Neural progenitor cell (in vitro differentiated cells): ENCODE measurements at regions not wholly inside any gene's neighbourhood (a gene's known extent, or its start where the extent isn't known, plus 50 kb on each side); places are given as distances from the start of the nearest gene placed in this dataset.

Source experiments
- DNase-seq: peaks from one replicate; pipeline ENCODE4 v3.0.0-alpha.2; 2016; ENCODE audit warnings: low spot score
- H2AFZ ChIP-seq: fragments of 200-600 bp; sonication (generic); replicated peaks from 2 replicates; pipeline ENCODE4 v1.6.1; 2016; ENCODE audit warnings: antibody characterized with exemption
- H3F3A ChIP-seq: fragments of 200-600 bp; sonication (generic); 2 replicates; pipeline ENCODE4 v1.6.1; 2016; ENCODE audit warnings: antibody characterized with exemption, low read depth
- H3K27ac ChIP-seq: fragments of 200-600 bp; sonication (generic); 2 replicates; pipeline ENCODE4 v1.5.1; 2016; ENCODE audit warnings: mild to moderate bottlenecking
- H3K27me3 ChIP-seq: fragments of 200-600 bp; sonication (generic); 2 replicates; pipeline ENCODE4 v1.6.1; 2016; ENCODE audit warnings: mild to moderate bottlenecking, moderate library complexity
- H3K36me3 ChIP-seq: fragments of 200-600 bp; sonication (generic); 2 replicates; pipeline ENCODE4 v1.5.1; 2016
- H3K4me1 ChIP-seq: fragments of 200-600 bp; sonication (generic); 2 replicates; pipeline ENCODE4 v1.6.1; 2016; ENCODE audit warnings: mixed run types
- H3K4me2 ChIP-seq: fragments of 200-600 bp; sonication (generic); 2 replicates; pipeline ENCODE4 v1.6.1; 2016
- H3K4me3 ChIP-seq: fragments of 200-600 bp; sonication (generic); 2 replicates; pipeline ENCODE4 v1.5.1; 2016
- H3K79me2 ChIP-seq: fragments of 200-600 bp; sonication (generic); 2 replicates; pipeline ENCODE4 v1.6.1; 2016; ENCODE audit warnings: low read depth
- H3K9ac ChIP-seq: fragments of 200-600 bp; sonication (generic); 2 replicates; pipeline ENCODE4 v1.6.1; 2016
- H3K9me3 ChIP-seq: fragments of 200-600 bp; sonication (generic); 2 replicates; pipeline ENCODE4 v1.5.1; 2016; ENCODE audit warnings: low read depth
- H4K20me1 ChIP-seq: fragments of 200-600 bp; sonication (generic); 2 replicates; pipeline ENCODE4 v1.6.1; 2016; ENCODE audit warnings: low read depth
- H3K27ac Mint-ChIP-seq: 3 replicates; pipeline ENCODE4 v1.8.0; 2021; ENCODE audit warnings: mixed read lengths
- H3K27me3 Mint-ChIP-seq: 2 replicates; pipeline ENCODE4 v1.8.0; 2022; ENCODE audit warnings: low read depth, mild to moderate bottlenecking, inconsistent platforms, moderate library complexity, mixed read lengths; ENCODE audit not compliant: insufficient read depth
- H3K36me3 Mint-ChIP-seq: 3 replicates; pipeline ENCODE4 v1.8.0; 2021; ENCODE audit warnings: mixed read lengths
- H3K4me1 Mint-ChIP-seq: 3 replicates; pipeline ENCODE4 v1.8.0; 2021; ENCODE audit warnings: mixed read lengths
- H3K4me3 Mint-ChIP-seq: 3 replicates; pipeline ENCODE4 v1.8.0; 2021; ENCODE audit warnings: mild to moderate bottlenecking, moderate library complexity, mixed read lengths
- H3K9me3 Mint-ChIP-seq: 3 replicates; pipeline ENCODE4 v1.8.0; 2020; ENCODE audit warnings: mixed read lengths
- CTCF ChIP-seq: fragments of 200-600 bp; sonication (generic); IDR thresholded peaks from 2 replicates; pipeline ENCODE4 v1.5.1; 2017; ENCODE audit warnings: antibody characterized with exemption, mild to moderate bottlenecking
- EZH2 ChIP-seq: fragments of 200-600 bp; sonication (generic); IDR thresholded peaks from 2 replicates; pipeline ENCODE4 v1.6.1; 2017; ENCODE audit warnings: antibody characterized with exemption, mild to moderate bottlenecking, moderate library complexity
- EZH2phosphoT487 ChIP-seq: fragments of 200-600 bp; sonication (generic); IDR thresholded peaks from 2 replicates; pipeline ENCODE4 v1.6.1; 2017; ENCODE audit warnings: antibody characterized with exemption

GRCh38 chr6:148223424-148223842 is 119.2 kb upstream of the SASH1 start:
- no peaks in the 10 kb centered on the region for H3F3A ChIP-seq
- H3K27me3 ChIP-seq, result no peaks in the 10 kb centered on the region
- no peaks in the 10 kb centered on the region for H3K9me3 Mint-ChIP-seq
- no peak for DNase-seq
- no peaks in the 10 kb centered on the region for H3K4me1 ChIP-seq
- H3K4me2 ChIP-seq, result no peak overlapping the region
- H3K27me3 Mint-ChIP-seq, result peaks cover 2% of the 10 kb centered on the region
- no peaks in the 10 kb centered on the region for H3K79me2 ChIP-seq
- H3K4me3 Mint-ChIP-seq, result no peak overlapping the region
- H3K27ac Mint-ChIP-seq, result no peak overlapping the region
- no peaks in the 10 kb centered on the region for H4K20me1 ChIP-seq
- H2AFZ ChIP-seq, result no peak overlapping the region
- no peaks in the 10 kb centered on the region for H3K36me3 Mint-ChIP-seq
- H3K9me3 ChIP-seq, result no peaks in the 10 kb centered on the region
- H3K36me3 ChIP-seq, result no peaks in the 10 kb centered on the region
- peaks cover 24% of the 10 kb centered on the region for H3K4me1 Mint-ChIP-seq
- TF ChIP-seq EZH2 (no peak), EZH2phosphoT487 (no peak), CTCF (no peak)
- no peak overlapping the region for H3K4me3 ChIP-seq
- no peak overlapping the region for H3K9ac ChIP-seq
- no peak overlapping the region for H3K27ac ChIP-seq

GRCh38 chr6:148225871-148226270 is 116.8 kb upstream of the SASH1 start:
- Histone ChIP-seq H3K4me1 (no peaks in the 10 kb centered on the region), H3K4me3 (no peak overlapping the region), H3K27ac (no peak overlapping the region), H3K4me2 (no peak overlapping the region), H2AFZ (no peak overlapping the region), H3F3A (no peaks in the 10 kb centered on the region), H4K20me1 (no peaks in the 10 kb centered on the region), H3K36me3 (no peaks in the 10 kb centered on the region), H3K9ac (no peak overlapping the region), H3K9me3 (no peaks in the 10 kb centered on the region), H3K79me2 (no peaks in the 10 kb centered on the region), H3K27me3 (no peaks in the 10 kb centered on the region)
- H3K4me1 Mint-ChIP-seq, result peaks cover 12% of the 10 kb centered on the region
- no peak for TF ChIP-seq EZH2phosphoT487
- TF ChIP-seq EZH2, result no peak
- TF ChIP-seq CTCF, result no peak
- peaks cover 2% of the 10 kb centered on the region for H3K27me3 Mint-ChIP-seq
- no peaks in the 10 kb centered on the region for H3K9me3 Mint-ChIP-seq
- H3K36me3 Mint-ChIP-seq, result no peaks in the 10 kb centered on the region
- no peak overlapping the region for H3K4me3 Mint-ChIP-seq
- no peak for DNase-seq
- no peak overlapping the region for H3K27ac Mint-ChIP-seq

- H3K27me3 ChIP-seq, result no peaks in the 10 kb centered on the region
- no peaks in the 10 kb centered on the region for H3K36me3 Mint-ChIP-seq
- no peak overlapping the region for H3K4me2 ChIP-seq
- H3K27ac Mint-ChIP-seq, result no peak overlapping the region
- peaks cover 8% of the 10 kb centered on the region for H3K4me1 Mint-ChIP-seq
- no peak overlapping the region for H3K27ac ChIP-seq
- TF ChIP-seq EZH2 (no peak), CTCF (no peak), EZH2phosphoT487 (no peak)
- no peaks in the 10 kb centered on the region for H3K79me2 ChIP-seq
- no peak overlapping the region for H2AFZ ChIP-seq
- H3K9ac ChIP-seq, result no peak overlapping the region
- H3K36me3 ChIP-seq, result no peaks in the 10 kb centered on the region
- no peaks in the 10 kb centered on the region for H3F3A ChIP-seq
- no peaks in the 10 kb centered on the region for H3K9me3 Mint-ChIP-seq
- H4K20me1 ChIP-seq, result no peaks in the 10 kb centered on the region
- H3K4me1 ChIP-seq, result no peaks in the 10 kb centered on the region
- H3K4me3 Mint-ChIP-seq, result no peak overlapping the region
- H3K4me3 ChIP-seq, result no peak overlapping the region
- no peak for DNase-seq
- H3K9me3 ChIP-seq, result no peaks in the 10 kb centered on the region
- H3K27me3 Mint-ChIP-seq, result peaks cover 2% of the 10 kb centered on the region
These were observed 116.4 kb upstream of the SASH1 start for GRCh38 chr6:148226284-148226683.

- H3K79me2 ChIP-seq, result no peaks in the 10 kb centered on the region
- no peaks in the 10 kb centered on the region for H3K9me3 ChIP-seq
- Mint-ChIP-seq H3K36me3 (no peaks in the 10 kb centered on the region), H3K4me1 (no peaks in the 10 kb centered on the region), H3K27me3 (peaks cover 2% of the 10 kb centered on the region), H3K27ac (no peak overlapping the region), H3K9me3 (no peaks in the 10 kb centered on the region), H3K4me3 (no peak overlapping the region)
- no peaks in the 10 kb centered on the region for H3K27me3 ChIP-seq
- H3K4me2 ChIP-seq, result no peak overlapping the region
- H3F3A ChIP-seq, result no peaks in the 10 kb centered on the region
- H3K36me3 ChIP-seq, result no peaks in the 10 kb centered on the region
- TF ChIP-seq EZH2phosphoT487, result no peak
- TF ChIP-seq EZH2, result no peak
- no peak for TF ChIP-seq CTCF
- no peak overlapping the region for H3K4me3 ChIP-seq
- no peak overlapping the region for H2AFZ ChIP-seq
- no peak for DNase-seq
- H3K9ac ChIP-seq, result no peak overlapping the region
- no peaks in the 10 kb centered on the region for H4K20me1 ChIP-seq
- no peaks in the 10 kb centered on the region for H3K4me1 ChIP-seq
- no peak overlapping the region for H3K27ac ChIP-seq
These were observed 111.1 kb upstream of the SASH1 start for GRCh38 chr6:148231572-148231971.
